ENCODE measurements at regions not wholly inside any gene's neighbourhood (a gene's known extent, or its start where the extent isn't known, plus 50 kb on each side); places are given as distances from the start of the nearest gene placed in this dataset.

DNA sequence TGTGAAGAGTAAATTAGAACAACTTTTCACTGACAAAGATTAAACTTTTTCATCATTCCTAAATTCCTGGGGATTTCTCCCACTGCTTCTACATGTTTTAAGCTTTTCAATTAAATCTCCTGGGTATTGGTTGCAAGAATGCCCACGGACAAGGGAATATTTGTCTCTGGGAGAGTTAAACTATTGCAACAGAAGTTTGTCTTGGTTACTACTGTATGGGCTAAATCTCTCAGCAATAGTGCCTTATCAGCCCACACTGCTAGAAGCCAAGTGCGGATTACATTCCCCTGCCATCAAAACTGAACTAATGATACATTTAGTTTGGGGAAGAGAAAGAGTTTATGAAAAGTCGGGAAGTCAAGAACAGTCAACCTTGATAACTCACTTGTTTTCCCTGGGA lies 528.2 kb upstream of the C9orf72 start:
- no peaks in the 10 kb centered on the region for H3K9me3 ChIP-seq (ENCODE audit: control extremely low read depth in 1 of 5, control insufficient read depth in 4 of 5, insufficient read depth in 2 of 5, low read depth in 1 of 5, low read length in 4 of 5)
- no peaks in the 10 kb centered on the region for H3K27me3 ChIP-seq (replicated peaks in 2 of 5; ENCODE audit: control insufficient read depth in 4 of 5, insufficient read depth in 5 of 5, low read length in 4 of 5)
- no peaks in the 10 kb centered on the region for H3K4me1 ChIP-seq (ENCODE audit: control extremely low read depth in 1 of 4, control insufficient read depth in 4 of 4, insufficient read depth in 4 of 4, low read length in 3 of 4)
- no peak overlapping the region for H3K27ac ChIP-seq (ENCODE audit: insufficient read depth in 1 of 2, low read depth in 1 of 2, low read length in 2 of 2, poor library complexity in 1 of 2, severe bottlenecking in 2 of 2)
- ChIA-PET CTCF (no interaction called here), POLR2A (no interaction called here)
- no peaks in the 10 kb centered on the region for H3K36me3 ChIP-seq (ENCODE audit: control insufficient read depth in 4 of 4, insufficient read depth in 4 of 4, low read length in 3 of 4)
- DNase-seq, result no peak
- no peak overlapping the region for H3K4me3 ChIP-seq (ENCODE audit: control insufficient read depth in 1 of 7, extremely low read depth in 1 of 7, insufficient read depth in 4 of 7, low read depth in 2 of 7, low read length in 6 of 7)
- 100% methylated on average over 1 of the region's 3 CpGs for WGBS (ENCODE audit: insufficient coverage)

DNA sequence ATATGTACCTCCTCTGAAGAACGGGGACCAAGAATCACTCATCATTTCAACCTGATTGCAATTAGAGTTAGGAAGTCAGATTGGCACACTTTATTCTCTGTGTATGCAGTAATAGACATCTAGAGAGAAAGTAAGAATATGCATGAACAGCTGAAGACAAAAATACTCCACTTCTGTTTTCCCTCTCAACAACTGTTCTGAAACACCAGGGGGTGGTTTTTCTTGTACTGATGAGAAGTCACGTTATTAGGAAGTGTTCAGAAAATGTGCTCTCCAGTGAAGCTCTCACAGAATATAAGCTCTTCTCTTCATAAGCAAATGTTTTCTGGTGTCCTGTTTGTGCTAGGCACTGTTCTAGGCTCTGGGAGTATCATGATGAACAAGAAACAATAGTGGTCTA lies 531.7 kb upstream of the C9orf72 start:
- no peaks in the 10 kb centered on the region for H3K36me3 ChIP-seq (ENCODE audit: control insufficient read depth in 4 of 4, insufficient read depth in 4 of 4, low read length in 3 of 4)
- ChIA-PET POLR2A (no interaction called here), CTCF (no interaction called here)
- no peak overlapping the region for H3K4me3 ChIP-seq (ENCODE audit: control insufficient read depth in 1 of 7, extremely low read depth in 1 of 7, insufficient read depth in 4 of 7, low read depth in 2 of 7, low read length in 6 of 7)
- no peaks in the 10 kb centered on the region for H3K9me3 ChIP-seq (ENCODE audit: control extremely low read depth in 1 of 5, control insufficient read depth in 4 of 5, insufficient read depth in 2 of 5, low read depth in 1 of 5, low read length in 4 of 5)
- no peaks in the 10 kb centered on the region for H3K4me1 ChIP-seq (ENCODE audit: control extremely low read depth in 1 of 4, control insufficient read depth in 4 of 4, insufficient read depth in 4 of 4, low read length in 3 of 4)
- H3K27me3 ChIP-seq (replicated peaks in 2 of 5; ENCODE audit: control insufficient read depth in 4 of 5, insufficient read depth in 5 of 5, low read length in 4 of 5), result no peaks in the 10 kb centered on the region
- no CpG with 5 or more reads among the region's 2 CpGs for WGBS (ENCODE audit: insufficient coverage)
- DNase-seq, result no peak
- no peak overlapping the region for H3K27ac ChIP-seq (ENCODE audit: insufficient read depth in 1 of 2, low read depth in 1 of 2, low read length in 2 of 2, poor library complexity in 1 of 2, severe bottlenecking in 2 of 2)

DNA sequence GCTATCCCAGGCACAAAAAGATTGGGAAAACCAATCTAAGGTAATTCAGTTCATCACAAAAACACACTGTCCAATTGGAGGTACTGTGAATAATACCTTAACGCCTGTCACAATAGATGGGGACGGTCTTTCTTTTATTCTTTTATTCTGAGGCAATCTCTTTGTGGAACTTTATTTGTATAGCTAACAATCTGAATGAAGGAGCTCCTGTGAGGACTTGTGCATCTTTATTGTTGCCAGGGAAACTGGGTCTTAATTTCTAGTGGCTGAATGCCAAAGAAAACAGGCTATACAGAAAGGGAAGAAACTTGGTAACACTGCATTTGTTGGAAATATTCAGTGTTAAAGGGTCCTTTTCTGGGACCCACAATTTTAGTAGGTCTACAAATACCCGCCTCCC lies 546.9 kb upstream of the C9orf72 start:
- Histone ChIP-seq H3K27ac (ENCODE audit: insufficient read depth in 1 of 2, low read depth in 1 of 2, low read length in 2 of 2, poor library complexity in 1 of 2, severe bottlenecking in 2 of 2) (no peak overlapping the region), H3K27me3 (replicated peaks in 2 of 5; ENCODE audit: control insufficient read depth in 4 of 5, insufficient read depth in 5 of 5, low read length in 4 of 5) (no peaks in the 10 kb centered on the region), H3K36me3 (ENCODE audit: control insufficient read depth in 4 of 4, insufficient read depth in 4 of 4, low read length in 3 of 4) (no peaks in the 10 kb centered on the region), H3K9me3 (ENCODE audit: control extremely low read depth in 1 of 5, control insufficient read depth in 4 of 5, insufficient read depth in 2 of 5, low read depth in 1 of 5, low read length in 4 of 5) (no peaks in the 10 kb centered on the region), H3K4me3 (ENCODE audit: control insufficient read depth in 1 of 7, extremely low read depth in 1 of 7, insufficient read depth in 4 of 7, low read depth in 2 of 7, low read length in 6 of 7) (no peak overlapping the region), H3K4me1 (ENCODE audit: control extremely low read depth in 1 of 4, control insufficient read depth in 4 of 4, insufficient read depth in 4 of 4, low read length in 3 of 4) (no peaks in the 10 kb centered on the region)
- WGBS (ENCODE audit: insufficient coverage), result 100% methylated on average over 1 of the region's 3 CpGs
- POLR2A ChIA-PET, result no interaction called here
- no peak for DNase-seq
- CTCF ChIA-PET, result no interaction called here

DNA sequence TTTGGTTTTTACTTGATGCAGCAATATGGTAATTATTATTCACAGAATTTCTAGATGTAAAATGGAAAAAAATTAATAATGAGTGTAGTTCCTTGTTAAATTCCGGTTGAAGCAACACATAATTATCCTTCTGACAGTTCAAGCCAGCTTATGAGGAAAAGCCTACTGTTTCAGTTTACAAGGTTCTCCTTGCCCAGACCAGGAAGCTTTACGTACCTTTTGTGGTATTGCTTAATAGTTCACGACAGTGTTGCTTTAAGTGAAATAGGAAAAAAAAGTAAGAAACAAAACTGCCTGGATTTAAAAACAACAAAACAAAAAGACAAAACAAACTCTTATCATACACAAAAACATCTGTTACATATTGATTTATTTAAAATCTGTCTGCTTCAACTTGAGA lies 547.3 kb upstream of the C9orf72 start:
- CTCF ChIA-PET, result no interaction called here
- POLR2A ChIA-PET, result no interaction called here
- Histone ChIP-seq H3K27me3 (replicated peaks in 2 of 5; ENCODE audit: control insufficient read depth in 4 of 5, insufficient read depth in 5 of 5, low read length in 4 of 5) (no peaks in the 10 kb centered on the region), H3K36me3 (ENCODE audit: control insufficient read depth in 4 of 4, insufficient read depth in 4 of 4, low read length in 3 of 4) (no peaks in the 10 kb centered on the region), H3K27ac (ENCODE audit: insufficient read depth in 1 of 2, low read depth in 1 of 2, low read length in 2 of 2, poor library complexity in 1 of 2, severe bottlenecking in 2 of 2) (no peak overlapping the region), H3K4me1 (ENCODE audit: control extremely low read depth in 1 of 4, control insufficient read depth in 4 of 4, insufficient read depth in 4 of 4, low read length in 3 of 4) (no peaks in the 10 kb centered on the region), H3K9me3 (ENCODE audit: control extremely low read depth in 1 of 5, control insufficient read depth in 4 of 5, insufficient read depth in 2 of 5, low read depth in 1 of 5, low read length in 4 of 5) (no peaks in the 10 kb centered on the region), H3K4me3 (ENCODE audit: control insufficient read depth in 1 of 7, extremely low read depth in 1 of 7, insufficient read depth in 4 of 7, low read depth in 2 of 7, low read length in 6 of 7) (no peak overlapping the region)
- no peak for DNase-seq
- 33% methylated on average over 1 of the region's 3 CpGs for WGBS (ENCODE audit: insufficient coverage)

DNA sequence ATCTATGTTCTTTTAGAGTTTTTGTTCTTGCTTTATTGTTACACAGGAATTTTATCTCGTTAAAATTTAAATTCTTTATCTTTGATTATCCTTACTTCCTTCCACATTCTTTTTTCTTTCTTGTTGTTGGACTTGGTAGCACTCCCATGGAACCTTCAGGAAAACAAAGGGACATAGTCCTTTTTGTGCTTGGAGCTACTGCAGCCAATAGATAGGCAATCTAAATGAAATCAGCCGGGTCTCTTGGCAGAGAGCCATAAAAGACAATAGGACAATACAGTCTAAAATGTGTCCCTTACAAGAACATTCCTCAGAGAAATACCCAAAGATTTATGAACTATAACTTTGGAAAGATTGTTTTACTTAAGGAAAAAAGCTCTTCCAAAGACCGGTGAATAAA lies 548.1 kb upstream of the C9orf72 start:
- Histone ChIP-seq H3K36me3 (ENCODE audit: control insufficient read depth in 4 of 4, insufficient read depth in 4 of 4, low read length in 3 of 4) (no peaks in the 10 kb centered on the region), H3K4me3 (ENCODE audit: control insufficient read depth in 1 of 7, extremely low read depth in 1 of 7, insufficient read depth in 4 of 7, low read depth in 2 of 7, low read length in 6 of 7) (no peak overlapping the region), H3K27ac (ENCODE audit: insufficient read depth in 1 of 2, low read depth in 1 of 2, low read length in 2 of 2, poor library complexity in 1 of 2, severe bottlenecking in 2 of 2) (no peak overlapping the region), H3K9me3 (ENCODE audit: control extremely low read depth in 1 of 5, control insufficient read depth in 4 of 5, insufficient read depth in 2 of 5, low read depth in 1 of 5, low read length in 4 of 5) (no peaks in the 10 kb centered on the region), H3K4me1 (ENCODE audit: control extremely low read depth in 1 of 4, control insufficient read depth in 4 of 4, insufficient read depth in 4 of 4, low read length in 3 of 4) (no peaks in the 10 kb centered on the region), H3K27me3 (replicated peaks in 2 of 5; ENCODE audit: control insufficient read depth in 4 of 5, insufficient read depth in 5 of 5, low read length in 4 of 5) (no peaks in the 10 kb centered on the region)
- ChIA-PET POLR2A (no interaction called here), CTCF (interaction anchor here (0.6 kb wide), 1 partner anchor 10 kb away, joined by 3 read pairs; no protein-coding TSS in a partner anchor)
- no peak for DNase-seq
- WGBS (ENCODE audit: insufficient coverage), result 20% methylated on average over 1 of the region's 3 CpGs

DNA sequence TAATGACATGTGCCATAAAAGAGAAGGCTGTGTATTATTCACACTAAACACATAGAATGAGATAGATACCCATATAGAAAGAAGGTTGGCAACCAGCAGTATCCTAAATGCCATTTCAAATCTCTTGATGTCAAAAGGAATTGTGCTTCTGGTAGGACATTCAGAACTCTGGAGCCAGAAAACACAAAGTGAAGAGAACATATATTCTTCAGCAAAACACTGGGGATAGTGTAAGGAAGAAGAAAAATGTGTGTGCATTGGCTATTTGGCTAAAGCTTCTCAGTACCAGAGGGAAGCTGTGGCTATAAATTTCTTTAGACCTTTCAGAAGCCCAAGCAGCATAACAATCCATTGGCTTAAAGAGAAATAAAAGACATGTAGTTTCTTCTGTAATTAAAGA lies 551.6 kb upstream of the C9orf72 start:
- Histone ChIP-seq H3K36me3 (ENCODE audit: control insufficient read depth in 4 of 4, insufficient read depth in 4 of 4, low read length in 3 of 4) (no peaks in the 10 kb centered on the region), H3K4me1 (ENCODE audit: control extremely low read depth in 1 of 4, control insufficient read depth in 4 of 4, insufficient read depth in 4 of 4, low read length in 3 of 4) (no peaks in the 10 kb centered on the region), H3K9me3 (ENCODE audit: control extremely low read depth in 1 of 5, control insufficient read depth in 4 of 5, insufficient read depth in 2 of 5, low read depth in 1 of 5, low read length in 4 of 5) (no peaks in the 10 kb centered on the region), H3K27me3 (replicated peaks in 2 of 5; ENCODE audit: control insufficient read depth in 4 of 5, insufficient read depth in 5 of 5, low read length in 4 of 5) (no peaks in the 10 kb centered on the region), H3K4me3 (ENCODE audit: control insufficient read depth in 1 of 7, extremely low read depth in 1 of 7, insufficient read depth in 4 of 7, low read depth in 2 of 7, low read length in 6 of 7) (no peak overlapping the region), H3K27ac (ENCODE audit: insufficient read depth in 1 of 2, low read depth in 1 of 2, low read length in 2 of 2, poor library complexity in 1 of 2, severe bottlenecking in 2 of 2) (no peak overlapping the region)
- DNase-seq, result no peak
- POLR2A ChIA-PET, result no interaction called here
- CTCF ChIA-PET, result no interaction called here

DNA sequence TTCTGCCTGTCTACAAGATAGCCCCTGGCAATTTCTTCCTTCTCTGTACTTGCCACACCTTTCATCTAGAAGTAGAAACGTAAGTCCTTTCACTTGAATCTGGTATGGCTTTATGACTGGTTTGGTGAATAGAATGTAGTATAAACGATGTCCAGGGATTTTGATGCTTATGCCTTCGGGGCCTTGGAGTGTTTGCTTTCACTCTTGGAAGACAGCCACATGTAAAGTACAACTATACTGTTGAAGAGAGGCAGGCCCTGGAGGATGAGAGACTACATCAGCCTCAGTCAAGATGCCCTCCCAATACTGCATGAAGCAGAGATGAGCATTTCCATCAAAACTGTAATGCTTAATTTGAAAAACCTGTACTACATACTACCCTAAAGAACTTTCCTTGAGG lies 553.8 kb upstream of the C9orf72 start:
- no peaks in the 10 kb centered on the region for H3K27me3 ChIP-seq (replicated peaks in 2 of 5; ENCODE audit: control insufficient read depth in 4 of 5, insufficient read depth in 5 of 5, low read length in 4 of 5)
- WGBS (ENCODE audit: insufficient coverage), result 100% methylated on average over 1 of the region's 3 CpGs
- H3K4me3 ChIP-seq (ENCODE audit: control insufficient read depth in 1 of 7, extremely low read depth in 1 of 7, insufficient read depth in 4 of 7, low read depth in 2 of 7, low read length in 6 of 7), result no peak overlapping the region
- H3K36me3 ChIP-seq (ENCODE audit: control insufficient read depth in 4 of 4, insufficient read depth in 4 of 4, low read length in 3 of 4), result no peaks in the 10 kb centered on the region
- no peaks in the 10 kb centered on the region for H3K4me1 ChIP-seq (ENCODE audit: control extremely low read depth in 1 of 4, control insufficient read depth in 4 of 4, insufficient read depth in 4 of 4, low read length in 3 of 4)
- DNase-seq, result no peak
- H3K27ac ChIP-seq (ENCODE audit: insufficient read depth in 1 of 2, low read depth in 1 of 2, low read length in 2 of 2, poor library complexity in 1 of 2, severe bottlenecking in 2 of 2), result no peak overlapping the region
- POLR2A ChIA-PET, result no interaction called here
- H3K9me3 ChIP-seq (ENCODE audit: control extremely low read depth in 1 of 5, control insufficient read depth in 4 of 5, insufficient read depth in 2 of 5, low read depth in 1 of 5, low read length in 4 of 5), result no peaks in the 10 kb centered on the region
- CTCF ChIA-PET, result no interaction called here
